Ramos (cell line): ENCODE measurements at regions not wholly inside any gene's neighbourhood (a gene's known extent, or its start where the extent isn't known, plus 50 kb on each side); places are given as distances from the start of the nearest gene placed in this dataset.

Experiments used
- in situ Hi-C: fragments of 300-500 bp; cut with MboI; formaldehyde crosslinking; loops from one replicate; pipeline ENCODE4 v1.14.3; 2022; ENCODE audit warnings: low sequenced_read_pairs; ENCODE audit not compliant: unreplicated experiment

GRCh38 chr2:118791483-118791882 is 56.0 kb downstream of the EN1 start:
- in situ Hi-C loops, result no loop called here

DNA sequence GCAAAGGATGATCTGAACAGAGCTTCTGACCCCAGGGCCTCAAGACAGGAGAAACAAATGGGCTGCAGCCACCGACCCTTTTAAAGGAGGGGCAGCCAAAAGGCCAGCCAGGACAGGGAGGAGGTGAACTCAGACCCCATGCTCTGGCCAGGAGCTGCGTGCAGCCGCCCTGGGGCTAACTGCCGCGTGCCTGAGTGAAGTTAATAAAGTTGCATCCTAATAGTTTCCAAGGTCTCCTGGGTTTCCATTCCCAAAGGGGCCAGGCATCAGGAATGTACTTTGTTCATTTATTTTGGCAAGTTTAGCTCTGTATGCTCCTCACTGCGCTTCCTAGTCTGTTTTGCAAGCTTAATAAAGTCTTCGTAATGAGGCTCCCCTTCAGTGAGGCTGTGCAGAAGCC is 60.7 kb downstream of the EN1 start:
- in situ Hi-C loops, result no loop called here

GRCh38 chr2:118784860-118785259 is 62.6 kb downstream of the EN1 start:
- in situ Hi-C loops, result no loop called here

DNA sequence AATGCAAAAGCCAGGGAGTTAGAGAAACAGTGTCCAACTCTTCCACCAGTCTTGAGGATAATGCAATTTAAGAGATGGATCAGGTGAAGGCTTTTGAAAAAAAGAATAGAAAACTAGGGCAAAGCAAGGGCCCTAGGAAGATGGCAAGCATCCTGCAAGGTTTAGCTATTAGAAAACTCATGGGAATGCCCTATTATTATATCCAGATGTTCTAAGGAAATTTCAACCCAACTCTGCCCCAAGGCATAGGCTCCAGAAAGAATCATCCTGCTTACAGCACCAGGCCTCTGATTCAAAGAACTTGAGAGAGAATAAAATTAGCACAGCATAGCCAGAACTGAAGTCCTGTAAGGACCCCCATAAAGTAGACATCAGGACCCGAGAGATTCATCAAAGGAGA is 68.1 kb downstream of the EN1 start:
- in situ Hi-C loops, result no loop called here

DNA sequence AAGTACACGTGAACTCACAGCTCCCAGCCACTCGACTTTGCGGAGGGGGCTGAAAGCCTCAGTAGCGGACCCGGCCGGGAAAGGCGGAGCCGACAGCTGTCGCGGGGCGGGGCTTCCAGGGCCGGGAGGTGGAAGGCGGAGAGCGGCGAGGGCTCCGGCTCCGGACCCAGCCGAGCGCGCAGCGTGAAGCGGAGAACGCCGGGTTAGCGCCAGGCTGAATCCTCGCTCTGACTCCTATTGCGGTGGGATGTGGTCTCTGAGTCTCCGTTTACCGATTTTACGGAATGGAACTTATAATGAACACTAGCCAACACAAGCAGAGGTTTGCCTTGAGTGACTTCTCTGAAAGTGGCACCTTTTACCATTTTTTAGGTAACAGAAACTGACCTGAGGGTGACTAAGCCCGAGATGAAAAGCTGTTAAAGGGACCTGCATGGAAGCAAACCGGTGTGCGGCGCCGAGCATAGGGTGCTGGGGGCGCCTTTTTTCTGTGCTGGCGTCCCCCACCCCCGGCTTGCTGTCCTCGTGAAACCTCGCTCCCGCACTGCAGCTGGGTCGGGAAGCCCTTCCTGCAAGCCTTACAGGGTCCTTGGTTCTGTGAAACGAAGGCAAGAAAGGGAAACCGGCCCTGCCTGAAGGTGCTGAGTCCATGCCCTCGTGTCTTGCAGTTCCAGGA is 72.9 kb downstream of the EN1 start:
- in situ Hi-C loops, result no loop called here

GRCh38 chr2:118773826-118774225 is 73.6 kb downstream of the EN1 start:
- in situ Hi-C loops, result no loop called here

DNA sequence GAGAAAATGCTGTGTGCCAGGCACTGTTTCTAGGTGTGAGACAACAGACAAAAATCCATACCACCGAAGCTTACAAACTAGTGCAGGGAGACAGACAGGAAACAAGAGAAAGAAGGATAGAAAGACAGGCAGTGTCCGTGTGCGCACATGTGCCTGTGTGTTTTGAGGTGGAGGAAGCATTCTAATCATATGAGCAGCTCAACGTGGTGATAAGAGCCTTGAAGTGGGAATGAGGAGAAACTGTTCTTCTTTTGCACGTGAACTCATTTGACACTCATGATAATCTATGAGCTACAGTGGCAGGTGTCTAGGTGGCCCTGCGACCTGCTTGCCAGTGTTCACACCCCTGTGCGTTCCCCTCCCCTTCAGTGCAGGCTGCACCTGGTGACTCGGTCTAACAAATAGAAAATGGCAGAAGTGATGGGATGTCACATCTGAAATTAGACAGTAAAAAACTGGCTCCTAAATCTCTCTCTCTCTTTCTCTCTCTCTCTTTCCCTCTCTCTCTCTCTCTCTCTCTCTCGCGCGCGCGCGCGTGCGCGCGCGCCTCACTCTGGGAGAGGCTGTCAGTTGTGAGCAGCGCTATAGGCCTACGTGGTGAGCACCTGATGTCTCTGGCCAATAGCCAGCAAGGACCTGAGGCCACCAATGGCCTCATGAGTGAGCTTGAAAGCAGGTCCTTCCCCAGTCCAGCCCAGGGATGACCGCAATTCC is 74.8 kb downstream of the EN1 start:
- in situ Hi-C loops, result no loop called here

DNA sequence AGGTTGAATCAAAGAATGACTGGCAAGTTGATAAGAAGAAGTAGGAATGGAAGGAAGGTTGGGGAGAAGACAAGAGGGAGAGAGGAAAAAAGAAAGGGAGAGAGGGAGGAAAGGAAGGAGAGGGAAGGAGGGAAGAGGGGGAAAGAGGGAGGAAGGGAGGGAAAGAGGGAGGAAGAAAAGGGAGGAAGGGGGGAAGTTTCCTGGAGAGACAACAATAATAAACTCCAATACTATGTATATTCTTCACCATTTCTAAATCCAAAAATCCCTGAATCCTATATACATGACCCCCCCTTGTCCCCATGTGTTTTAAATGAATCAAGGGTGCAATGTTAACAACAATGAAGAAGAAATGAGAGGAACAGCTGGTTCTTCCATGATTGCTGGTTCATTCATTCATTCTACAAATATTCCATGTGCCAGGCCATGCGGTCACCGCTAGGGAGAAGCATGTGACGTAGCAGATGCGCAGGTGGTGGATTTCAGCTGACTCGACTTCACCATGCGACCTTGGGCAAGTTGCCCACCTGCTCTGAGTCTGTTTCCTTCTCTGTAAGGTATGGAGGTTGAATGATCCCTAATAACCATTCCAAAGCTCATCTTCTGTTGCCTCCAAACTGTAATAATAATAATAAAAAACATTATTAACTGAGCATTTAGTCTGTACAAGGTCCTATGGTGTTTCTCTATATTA is 77.6 kb downstream of the EN1 start:
- in situ Hi-C loops, result no loop called here

GRCh38 chr2:118766871-118767270 is 80.6 kb downstream of the EN1 start:
- in situ Hi-C loops, result no loop called here

GRCh38 chr2:118764855-118765254 is 82.6 kb downstream of the EN1 start:
- in situ Hi-C loops, result no loop called here

- in situ Hi-C loops, result no loop called here
Observed at GRCh38 chr2:118763797-118764196, 83.7 kb downstream of the EN1 start.

DNA sequence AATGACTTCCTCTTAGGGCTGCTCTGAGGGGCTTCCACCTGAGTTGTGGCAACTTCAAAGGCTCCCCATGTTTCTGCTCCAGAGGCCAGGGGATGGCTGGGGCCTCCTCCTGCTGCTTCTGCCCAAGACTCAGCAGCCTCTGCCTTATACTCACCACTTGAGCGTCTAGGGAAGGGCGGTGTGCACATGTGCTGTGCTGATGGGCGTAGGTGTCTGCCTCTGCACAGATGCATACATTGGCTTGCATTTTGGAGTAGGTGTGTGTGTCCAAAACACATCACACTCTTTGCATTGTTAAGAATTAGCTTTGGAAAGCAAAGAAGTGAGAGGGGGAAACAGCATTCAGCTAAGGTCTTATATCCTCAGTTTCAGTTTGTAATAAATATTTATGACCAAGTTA is 85.2 kb downstream of the EN1 start:
- in situ Hi-C loops, result no loop called here

- in situ Hi-C loops, result no loop called here
Observed at GRCh38 chr2:118761771-118762170, 85.7 kb downstream of the EN1 start.

DNA sequence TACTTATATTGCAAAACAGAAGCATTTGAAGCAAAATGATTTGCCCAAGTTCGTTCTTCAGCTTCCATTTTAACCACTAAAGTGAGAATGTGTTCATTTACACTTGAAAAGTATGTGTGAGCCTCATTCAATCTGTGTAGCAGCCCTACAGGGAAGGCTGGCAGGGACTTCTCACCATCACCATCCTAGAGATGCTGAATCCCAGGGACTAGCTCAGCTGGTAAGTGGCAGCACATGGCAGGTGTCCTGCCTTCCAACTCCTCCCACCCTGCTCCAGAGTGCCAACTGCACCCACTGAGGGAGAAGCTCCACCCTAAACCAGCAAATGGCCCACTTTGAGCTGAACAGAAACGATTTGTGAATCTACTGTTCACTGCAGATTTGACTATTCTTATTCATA is 91.5 kb downstream of the EN1 start:
- in situ Hi-C loops, result no loop called here

- in situ Hi-C loops, result no loop called here
Observed at GRCh38 chr2:118755384-118755783, 92.1 kb downstream of the EN1 start.

DNA sequence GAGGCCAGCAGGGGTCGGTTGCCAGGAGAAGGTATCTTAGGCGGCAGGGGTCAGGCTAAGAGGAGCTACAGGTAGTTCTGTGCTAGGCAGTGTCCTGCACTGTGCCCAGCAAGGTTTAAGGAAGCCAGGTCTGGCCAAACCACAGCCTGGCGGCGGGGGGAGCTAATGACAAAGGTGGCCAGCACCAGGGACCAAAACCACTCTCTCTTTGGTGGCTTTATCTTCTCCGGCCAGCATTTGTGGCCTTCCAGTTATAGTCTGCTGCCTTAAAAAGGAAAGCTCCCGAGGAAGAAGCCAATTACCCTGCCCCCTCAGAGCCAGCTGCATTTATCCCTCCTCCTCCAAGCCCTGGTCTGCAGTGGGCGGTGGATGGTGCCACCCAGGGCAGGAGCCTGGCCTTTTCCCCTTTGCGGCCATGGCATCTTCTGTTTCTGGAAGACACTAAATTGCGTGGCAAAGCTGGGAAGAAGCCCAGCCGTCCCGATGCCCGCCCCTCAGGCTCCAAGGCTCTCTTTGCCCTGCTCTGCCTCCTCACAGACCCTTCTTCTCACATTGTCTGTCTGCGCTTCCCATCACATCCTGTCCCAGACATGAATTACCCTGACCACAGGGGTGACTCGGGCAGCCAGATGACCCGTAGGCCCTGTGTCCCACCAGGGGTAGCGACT is 94.6 kb downstream of the EN1 start:
- in situ Hi-C loops, result no loop called here

GRCh38 chr2:118750959-118751565 is 96.4 kb downstream of the EN1 start:
- in situ Hi-C loops, result no loop called here

- in situ Hi-C loops, result no loop called here
Observed at GRCh38 chr2:118748245-118748885, 99.1 kb downstream of the EN1 start.

GRCh38 chr2:118747637-118748036 is 99.8 kb downstream of the EN1 start:
- in situ Hi-C loops, result no loop called here

GRCh38 chr2:118747066-118747465 is 100.4 kb downstream of the EN1 start:
- in situ Hi-C loops, result no loop called here
